ACC112 (cell line): ENCODE measurements at regions not wholly inside any gene's neighbourhood (a gene's known extent, or its start where the extent isn't known, plus 50 kb on each side); places are given as distances from the start of the nearest gene placed in this dataset.

ENCODE experiments used
- H2AFZ ChIP-seq: fragments of 200-600 bp; sonication (generic); one replicate; pipeline ENCODE4 v1.6.0; 2017; ENCODE audit warnings: antibody characterized with exemption, low read length; ENCODE audit not compliant: unreplicated experiment
- H3K27ac ChIP-seq: fragments of 200-600 bp; sonication (generic); 2 replicates; pipeline ENCODE4 v1.5.1; 2014; ENCODE audit warnings: low read depth, mild to moderate bottlenecking, antibody characterized with exemption, low read length, moderate library complexity
- H3K27me3 ChIP-seq: fragments of 200-600 bp; sonication (generic); 2 replicates; pipeline ENCODE4 v1.6.1; 2014; ENCODE audit warnings: mild to moderate bottlenecking, antibody characterized with exemption, low read length, moderate library complexity, mixed read lengths; ENCODE audit not compliant: insufficient read depth
- H3K36me3 ChIP-seq: fragments of 200-600 bp; sonication (generic); 2 replicates; pipeline ENCODE4 v1.6.1; 2016; ENCODE audit warnings: mild to moderate bottlenecking, antibody characterized with exemption, low read length, moderate library complexity, mixed read lengths; ENCODE audit not compliant: insufficient read depth
- H3K4me1 ChIP-seq: fragments of 200-600 bp; sonication (generic); one replicate; pipeline ENCODE4 v1.6.1; 2016; ENCODE audit warnings: low read length, mixed read lengths; ENCODE audit not compliant: insufficient read depth, unreplicated experiment, control insufficient read depth
- H3K4me3 ChIP-seq: fragments of 200-600 bp; sonication (generic); 2 replicates; pipeline ENCODE4 v1.5.1; 2014; ENCODE audit warnings: mild to moderate bottlenecking, low read depth, low read length
- H3K79me2 ChIP-seq: fragments of 200-600 bp; sonication (generic); one replicate; pipeline ENCODE4 v1.6.0; 2016; ENCODE audit warnings: low read length; ENCODE audit not compliant: control insufficient read depth, unreplicated experiment, insufficient read depth

DNA sequence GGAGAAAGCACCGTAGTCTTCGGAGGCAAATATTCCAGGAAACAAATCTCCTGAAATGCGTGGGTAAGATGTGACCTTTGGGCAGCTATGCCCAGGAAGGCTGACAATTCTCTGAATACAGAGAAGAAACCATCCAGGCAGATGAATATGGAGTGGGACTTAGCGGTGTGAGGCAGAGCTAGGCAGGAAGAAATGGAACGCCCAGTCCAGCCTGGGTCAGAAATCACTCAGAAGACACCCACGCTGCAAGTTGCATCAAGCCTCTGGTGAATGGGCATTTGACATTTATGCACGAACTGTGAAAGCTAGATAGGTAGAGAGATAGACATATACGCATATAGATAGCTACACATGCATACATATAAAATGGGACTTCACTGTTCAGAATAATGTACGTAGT, 498.5 kb downstream of the QKI start:
- H3K4me1 ChIP-seq = no peaks in the 10 kb centered on the region
- no peak overlapping the region for H3K27ac ChIP-seq
- no peaks in the 10 kb centered on the region for H3K27me3 ChIP-seq
- no peak overlapping the region for H3K4me3 ChIP-seq
- no peaks in the 10 kb centered on the region for H3K36me3 ChIP-seq
- H3K79me2 ChIP-seq = no peaks in the 10 kb centered on the region
- H2AFZ ChIP-seq = no peak overlapping the region

DNA sequence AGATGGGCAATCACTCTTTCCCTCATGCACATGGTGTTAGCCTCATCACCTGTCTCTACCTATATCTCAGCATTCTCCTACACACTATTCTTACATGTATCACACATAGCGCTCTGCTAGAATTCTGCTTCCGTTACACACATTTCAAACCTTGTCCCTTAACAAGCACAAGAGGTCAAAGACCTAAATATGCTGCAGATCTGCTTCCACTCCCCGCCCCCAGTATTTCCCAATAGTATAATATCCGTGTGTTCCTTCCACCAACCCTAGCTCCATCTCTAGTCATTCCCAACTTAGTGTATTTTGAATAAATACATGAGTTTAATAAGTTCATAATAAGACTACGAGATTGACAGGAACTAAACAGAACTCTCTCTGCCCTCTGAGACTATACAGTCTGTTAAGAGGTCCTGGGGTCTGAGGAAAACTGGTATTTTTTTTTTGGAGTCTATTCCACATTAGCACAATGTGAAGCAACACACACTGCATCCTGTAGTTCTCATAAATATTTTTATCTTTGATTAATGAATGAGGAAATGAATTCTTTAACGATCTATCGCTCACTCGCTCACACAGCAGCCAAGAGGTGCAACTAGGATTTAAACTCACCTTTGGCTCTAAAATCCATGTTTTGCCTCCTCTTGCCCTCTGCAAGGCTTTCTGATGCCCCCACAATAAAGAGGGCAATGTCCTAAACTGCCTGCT, 491.6 kb downstream of the QKI start:
- Histone ChIP-seq H3K4me1 (no peaks in the 10 kb centered on the region), H3K27me3 (no peaks in the 10 kb centered on the region), H3K36me3 (no peaks in the 10 kb centered on the region), H2AFZ (no peak overlapping the region), H3K27ac (no peak overlapping the region), H3K4me3 (no peak overlapping the region), H3K79me2 (no peaks in the 10 kb centered on the region)

DNA sequence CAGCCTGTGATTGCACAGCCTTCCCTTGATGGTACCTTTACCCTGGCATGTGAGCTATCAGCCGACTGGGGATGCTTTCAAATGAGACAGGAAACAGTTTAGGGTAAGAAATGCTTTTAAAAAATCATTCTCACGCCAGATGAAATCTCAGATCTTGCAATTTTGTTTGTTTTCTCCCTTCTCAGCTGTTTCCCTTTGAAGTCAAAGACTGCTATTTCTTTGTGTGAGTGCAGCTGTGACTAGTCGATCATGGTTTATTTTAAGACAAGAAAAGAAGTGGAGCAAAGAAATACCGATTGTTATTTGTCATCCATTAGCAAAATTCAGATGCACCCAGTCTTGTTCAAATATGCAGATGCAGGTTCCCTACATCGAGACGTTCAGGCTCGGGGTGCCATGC, 489.7 kb downstream of the QKI start:
- no peak overlapping the region for H2AFZ ChIP-seq
- no peaks in the 10 kb centered on the region for H3K4me1 ChIP-seq

DNA sequence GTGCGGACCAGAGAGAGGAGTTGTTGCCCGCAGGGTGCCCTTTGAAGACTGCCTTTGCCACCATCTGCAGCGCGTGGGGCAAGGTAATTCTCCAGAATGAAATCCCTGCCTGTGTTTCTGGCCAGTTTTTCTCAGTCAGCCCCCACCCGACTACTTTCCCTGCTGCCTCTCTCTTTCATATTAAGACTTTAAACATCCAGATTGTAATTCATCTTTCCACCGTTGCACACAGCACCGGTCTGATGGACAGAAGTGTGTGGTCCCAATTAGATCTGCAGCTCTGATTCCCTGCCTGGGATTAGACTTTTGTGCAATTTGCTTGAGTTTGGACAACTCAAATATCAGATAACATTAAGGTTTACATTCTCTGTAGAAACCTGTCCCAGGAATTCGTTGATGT, 489.0 kb downstream of the QKI start:
- Histone ChIP-seq H3K4me3 (no peak overlapping the region), H3K36me3 (no peaks in the 10 kb centered on the region)

More for the DNA sequence above, 489.7 kb downstream of the QKI start:
- no peaks in the 10 kb centered on the region for H3K79me2 ChIP-seq
- no peaks in the 10 kb centered on the region for H3K27me3 ChIP-seq
- H3K36me3 ChIP-seq = no peaks in the 10 kb centered on the region
- no peak overlapping the region for H3K27ac ChIP-seq
- H3K4me3 ChIP-seq = no peak overlapping the region

DNA sequence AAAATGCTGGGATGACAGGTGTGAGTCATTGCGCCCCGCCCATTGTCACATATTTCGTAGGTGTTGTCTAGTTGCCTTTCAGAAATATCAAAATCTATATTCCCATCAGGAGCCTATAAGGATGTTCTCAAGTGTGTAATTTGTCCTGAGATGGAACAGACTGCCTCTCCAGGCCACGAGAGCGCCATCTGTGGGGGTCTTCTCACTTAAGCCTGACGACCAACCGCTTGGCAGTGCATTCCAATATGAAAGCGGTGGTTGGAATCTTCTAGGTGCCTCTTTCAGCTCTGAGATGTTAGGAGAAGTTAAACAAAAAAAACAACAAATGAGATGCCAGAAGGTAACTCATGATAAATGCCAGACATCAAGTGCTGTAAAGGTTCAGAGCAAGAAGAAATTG, 488.5 kb downstream of the QKI start:
- H3K27me3 ChIP-seq = no peaks in the 10 kb centered on the region
- no peak overlapping the region for H3K4me3 ChIP-seq
- no peaks in the 10 kb centered on the region for H3K4me1 ChIP-seq
- no peak overlapping the region for H2AFZ ChIP-seq
- H3K79me2 ChIP-seq = no peaks in the 10 kb centered on the region
- no peaks in the 10 kb centered on the region for H3K36me3 ChIP-seq
- H3K27ac ChIP-seq = no peak overlapping the region

More for the DNA sequence above, 489.0 kb downstream of the QKI start:
- Histone ChIP-seq H3K27ac (no peak overlapping the region), H3K79me2 (no peaks in the 10 kb centered on the region), H3K4me1 (no peaks in the 10 kb centered on the region), H2AFZ (no peak overlapping the region), H3K27me3 (no peaks in the 10 kb centered on the region)

DNA sequence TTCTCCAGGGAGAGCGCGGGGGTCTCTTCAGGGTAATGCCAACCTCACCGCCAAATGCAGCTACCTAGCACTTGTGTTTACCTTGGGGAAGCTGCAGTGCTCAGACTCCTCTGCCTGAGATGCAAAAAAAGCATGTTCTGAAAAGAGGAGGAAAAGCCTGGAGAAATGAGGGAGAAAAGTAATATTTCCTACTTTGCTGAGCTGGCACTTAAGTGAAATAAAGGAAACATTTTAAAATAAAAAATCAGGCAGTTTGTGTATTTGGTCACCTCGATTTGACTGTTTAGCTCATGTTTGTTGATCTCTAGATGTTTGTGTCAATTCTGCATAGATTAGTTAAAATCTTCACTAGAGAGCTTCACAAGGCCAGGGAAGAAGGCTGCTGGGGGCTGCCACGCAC, 487.2 kb downstream of the QKI start:
- H3K4me1 ChIP-seq = no peaks in the 10 kb centered on the region
- no peaks in the 10 kb centered on the region for H3K27me3 ChIP-seq
- no peak overlapping the region for H3K27ac ChIP-seq
- no peak overlapping the region for H2AFZ ChIP-seq
- no peaks in the 10 kb centered on the region for H3K79me2 ChIP-seq
- no peak overlapping the region for H3K4me3 ChIP-seq
- no peaks in the 10 kb centered on the region for H3K36me3 ChIP-seq

DNA sequence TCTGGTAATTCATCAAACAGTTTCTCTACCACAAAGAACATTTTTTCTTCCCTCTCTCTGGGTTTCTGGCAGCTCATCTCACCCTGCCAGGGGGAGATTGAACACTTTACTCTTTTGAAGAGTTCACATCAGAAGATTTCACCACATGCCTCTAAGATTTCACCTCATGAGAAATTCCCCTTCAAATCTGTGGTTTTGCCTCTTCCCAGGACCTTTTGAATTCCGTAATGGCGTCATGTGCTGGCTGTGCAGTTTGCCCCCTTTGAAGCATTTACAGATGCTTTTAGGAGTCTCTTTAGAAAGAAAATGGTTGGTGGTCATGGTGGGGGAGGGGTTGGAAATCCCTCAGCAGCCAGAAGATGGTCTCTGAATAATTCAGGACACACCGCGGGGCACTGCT, 486.1 kb downstream of the QKI start:
- no peaks in the 10 kb centered on the region for H3K4me1 ChIP-seq
- H3K79me2 ChIP-seq = no peaks in the 10 kb centered on the region
- H3K27me3 ChIP-seq = no peaks in the 10 kb centered on the region
- H2AFZ ChIP-seq = no peak overlapping the region
- H3K27ac ChIP-seq = no peak overlapping the region
- H3K4me3 ChIP-seq = no peak overlapping the region
- no peaks in the 10 kb centered on the region for H3K36me3 ChIP-seq

DNA sequence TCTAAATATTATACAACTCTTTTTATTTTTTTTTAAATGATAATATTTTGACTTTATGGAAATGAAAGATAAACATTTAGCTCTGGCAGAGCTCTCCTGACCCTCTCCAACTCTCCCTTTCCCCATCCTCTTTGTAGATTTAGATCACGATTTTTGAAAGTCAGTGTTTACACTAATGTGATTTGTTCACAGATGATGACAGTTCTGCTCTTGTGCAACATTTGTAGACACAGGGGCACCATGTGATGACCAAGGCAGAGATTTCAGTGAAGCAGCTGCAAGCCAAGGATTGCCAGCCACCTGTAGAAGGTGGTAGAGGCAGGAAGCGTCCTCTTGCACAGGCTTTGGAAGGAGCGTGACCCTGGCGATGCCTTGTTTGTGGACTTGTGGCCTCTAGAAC, 483.2 kb downstream of the QKI start:
- H3K4me3 ChIP-seq = no peak overlapping the region
- no peaks in the 10 kb centered on the region for H3K79me2 ChIP-seq
- no peak overlapping the region for H2AFZ ChIP-seq
- no peaks in the 10 kb centered on the region for H3K36me3 ChIP-seq
- H3K27ac ChIP-seq = no peak overlapping the region
- H3K4me1 ChIP-seq = no peaks in the 10 kb centered on the region
- H3K27me3 ChIP-seq = no peaks in the 10 kb centered on the region

DNA sequence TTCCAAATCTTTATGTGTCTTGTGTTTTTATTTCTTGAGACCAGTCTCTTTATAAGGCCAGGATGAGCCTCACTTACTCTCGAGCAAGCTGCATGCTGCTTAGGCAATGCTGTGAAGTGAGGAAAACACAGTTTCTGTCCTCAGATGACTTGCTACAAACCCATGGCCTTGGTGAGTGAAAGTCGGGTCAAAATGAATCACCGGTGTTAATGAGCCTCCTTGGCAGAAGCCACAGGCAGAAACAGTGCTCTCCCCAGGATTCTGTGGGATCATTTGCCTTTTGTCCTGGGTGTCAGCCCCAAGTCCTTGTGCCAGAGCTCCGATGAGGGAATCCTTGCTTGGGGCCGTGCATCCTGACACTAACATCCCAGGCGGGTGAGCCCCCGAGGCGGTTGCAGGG, 482.5 kb downstream of the QKI start:
- H3K27me3 ChIP-seq = no peaks in the 10 kb centered on the region
- no peaks in the 10 kb centered on the region for H3K79me2 ChIP-seq
- no peak overlapping the region for H3K27ac ChIP-seq
- no peak overlapping the region for H3K4me3 ChIP-seq
- no peaks in the 10 kb centered on the region for H3K4me1 ChIP-seq
- H3K36me3 ChIP-seq = no peaks in the 10 kb centered on the region
- H2AFZ ChIP-seq = no peak overlapping the region

DNA sequence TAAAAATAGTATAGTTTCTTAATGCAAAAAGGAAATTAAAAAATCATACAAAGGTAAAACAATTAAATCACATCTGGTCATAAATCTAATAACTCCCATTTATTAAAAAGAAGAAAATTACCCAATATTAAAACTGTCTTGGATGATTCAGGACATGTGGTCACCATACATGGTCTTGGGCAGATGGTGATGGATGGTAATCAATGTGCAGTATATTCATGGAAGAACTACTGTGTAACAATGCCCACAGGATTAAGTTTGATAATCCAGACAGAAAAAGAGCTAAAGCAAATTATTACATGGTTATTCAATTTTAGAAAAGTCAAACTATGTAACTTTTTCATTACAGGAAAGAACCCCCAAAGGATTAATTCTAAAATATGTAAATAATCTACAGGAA, 480.6 kb downstream of the QKI start:
- Histone ChIP-seq H3K27me3 (no peaks in the 10 kb centered on the region), H3K4me1 (no peaks in the 10 kb centered on the region), H3K79me2 (no peaks in the 10 kb centered on the region), H3K27ac (no peak overlapping the region), H3K36me3 (no peaks in the 10 kb centered on the region), H3K4me3 (no peak overlapping the region), H2AFZ (no peak overlapping the region)

DNA sequence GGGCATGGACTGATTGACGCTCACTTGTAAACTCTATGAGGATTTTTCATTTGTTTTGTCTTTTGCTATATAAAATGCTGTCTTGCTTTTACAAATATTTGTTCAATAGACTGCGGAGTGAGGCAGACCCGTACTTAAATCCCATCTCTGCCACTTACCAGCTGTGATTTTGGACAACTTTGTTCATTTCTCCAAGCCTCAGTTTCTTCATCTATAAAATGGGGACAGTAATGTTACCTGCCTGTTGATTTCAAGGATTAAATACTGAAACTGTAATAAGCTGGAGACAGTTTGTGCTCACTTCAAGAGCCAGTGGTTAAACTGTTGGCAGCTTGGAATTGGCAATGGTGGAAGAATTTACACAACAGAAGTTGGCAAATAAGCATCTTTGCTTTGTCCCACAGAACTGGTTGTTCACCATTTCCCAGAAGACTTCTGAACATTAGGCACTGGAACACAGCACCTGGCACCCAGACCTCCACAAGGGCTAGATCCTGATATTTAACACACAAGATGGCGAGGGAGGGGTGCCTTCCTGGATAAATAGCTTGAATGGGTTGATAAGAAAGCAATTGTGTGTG, 479.2 kb downstream of the QKI start:
- Histone ChIP-seq H3K4me3 (no peak overlapping the region), H2AFZ (no peak overlapping the region), H3K4me1 (no peaks in the 10 kb centered on the region), H3K27me3 (no peaks in the 10 kb centered on the region), H3K36me3 (no peaks in the 10 kb centered on the region), H3K79me2 (no peaks in the 10 kb centered on the region), H3K27ac (no peak overlapping the region)
